ENCODE measurements at regions not wholly inside any gene's neighbourhood (a gene's known extent, or its start where the extent isn't known, plus 50 kb on each side); places are given as distances from the start of the nearest gene placed in this dataset.
A peak's percentile ranks its signal among the peaks of the same experiment; 100 is the strongest.
"Not testable (repeated sequence)": the region's sequence is repeated elsewhere in the genome, so short reads cannot be mapped to it uniquely, and the experiment has no call there.

DNA sequence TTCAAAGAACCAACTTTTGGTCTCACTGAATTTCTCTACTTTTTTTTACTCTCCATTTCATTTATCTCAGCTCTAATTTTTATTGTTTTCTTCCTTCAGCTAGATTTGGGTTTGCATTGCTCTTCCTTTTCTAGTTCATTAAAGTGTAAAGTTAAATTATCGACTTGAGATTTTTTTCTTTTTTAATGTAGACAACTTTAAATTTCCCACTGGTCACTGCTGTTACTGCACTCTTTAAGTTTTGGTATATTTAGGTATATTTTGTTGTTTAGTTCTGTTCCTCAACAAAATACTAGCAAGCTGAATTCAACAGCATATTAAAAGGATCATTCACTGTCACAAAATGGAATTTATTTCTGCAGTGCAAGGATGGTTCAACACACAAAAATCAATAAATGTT, 572.0 kb upstream of the DIAPH2 start:
- DNase-seq: no peak
- TF ChIP-seq, protein P1, sequence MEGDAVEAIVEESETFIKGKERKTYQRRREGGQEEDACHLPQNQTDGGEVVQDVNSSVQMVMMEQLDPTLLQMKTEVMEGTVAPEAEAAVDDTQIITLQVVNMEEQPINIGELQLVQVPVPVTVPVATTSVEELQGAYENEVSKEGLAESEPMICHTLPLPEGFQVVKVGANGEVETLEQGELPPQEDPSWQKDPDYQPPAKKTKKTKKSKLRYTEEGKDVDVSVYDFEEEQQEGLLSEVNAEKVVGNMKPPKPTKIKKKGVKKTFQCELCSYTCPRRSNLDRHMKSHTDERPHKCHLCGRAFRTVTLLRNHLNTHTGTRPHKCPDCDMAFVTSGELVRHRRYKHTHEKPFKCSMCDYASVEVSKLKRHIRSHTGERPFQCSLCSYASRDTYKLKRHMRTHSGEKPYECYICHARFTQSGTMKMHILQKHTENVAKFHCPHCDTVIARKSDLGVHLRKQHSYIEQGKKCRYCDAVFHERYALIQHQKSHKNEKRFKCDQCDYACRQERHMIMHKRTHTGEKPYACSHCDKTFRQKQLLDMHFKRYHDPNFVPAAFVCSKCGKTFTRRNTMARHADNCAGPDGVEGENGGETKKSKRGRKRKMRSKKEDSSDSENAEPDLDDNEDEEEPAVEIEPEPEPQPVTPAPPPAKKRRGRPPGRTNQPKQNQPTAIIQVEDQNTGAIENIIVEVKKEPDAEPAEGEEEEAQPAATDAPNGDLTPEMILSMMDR (IDR thresholded peaks at IDR 0.05): no peak
- no peaks in the 10 kb centered on the region for H3K36me3 ChIP-seq
- intact Hi-C loops (cut with DNase I): no loop called here
- ATAC-seq: no peak
- H3K4me1 ChIP-seq: no peaks in the 10 kb centered on the region
- H3K27ac ChIP-seq: no peak overlapping the region
- H3K4me3 ChIP-seq: no peak overlapping the region
- H3K27me3 ChIP-seq (ENCODE audit: low read depth): no peaks in the 10 kb centered on the region
- H3K9me3 ChIP-seq: no peaks in the 10 kb centered on the region

DNA sequence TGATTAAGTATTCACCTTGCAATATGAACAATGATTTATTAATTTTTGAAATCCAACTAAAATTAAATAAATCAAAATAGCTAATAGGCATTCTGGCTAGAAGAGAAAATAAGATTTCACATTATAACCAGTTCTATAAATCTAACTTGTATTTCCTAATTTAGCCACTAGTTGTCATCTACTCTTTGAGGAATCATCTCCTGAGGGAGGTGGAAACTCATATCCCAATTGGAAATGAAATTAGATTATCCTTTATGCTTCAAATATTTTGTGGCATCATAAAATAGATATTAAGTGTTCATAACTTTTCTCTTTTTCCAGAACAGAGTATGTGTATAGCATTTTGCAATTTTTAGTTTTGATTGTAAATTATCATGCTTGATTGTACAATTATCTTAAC, 558.5 kb upstream of the DIAPH2 start:
- H3K4me3 ChIP-seq: no peak overlapping the region
- DNase-seq (no peak), ATAC-seq (no peak)
- no peaks in the 10 kb centered on the region for H3K36me3 ChIP-seq
- TF ChIP-seq, protein P1 (IDR thresholded peaks at IDR 0.05): no peak
- H3K4me1 ChIP-seq: no peaks in the 10 kb centered on the region
- H3K9me3 ChIP-seq: no peaks in the 10 kb centered on the region
- intact Hi-C loops (cut with DNase I): no loop called here
- H3K27ac ChIP-seq: no peak overlapping the region
- H3K27me3 ChIP-seq (ENCODE audit: low read depth): no peaks in the 10 kb centered on the region

DNA sequence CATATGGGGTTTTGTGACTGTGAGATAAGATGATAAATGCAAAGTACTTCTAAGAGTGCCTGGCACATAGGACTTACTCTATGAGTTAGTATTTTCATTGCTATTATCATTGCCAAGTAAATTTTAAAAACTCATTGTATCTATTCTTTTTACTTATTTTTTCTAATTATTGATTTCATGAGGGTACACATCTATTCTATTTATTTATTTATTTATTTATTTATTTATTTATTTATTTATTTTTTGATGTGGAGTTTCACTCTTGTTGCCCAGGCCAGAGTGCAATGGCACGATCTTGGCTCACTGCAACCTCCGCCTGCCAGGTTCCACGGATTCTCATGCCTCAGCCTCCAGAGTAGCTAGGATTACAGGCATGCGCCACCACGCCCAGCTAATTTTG, 556.6 kb upstream of the DIAPH2 start:
- H3K27ac ChIP-seq; H3K4me3 ChIP-seq; intact Hi-C loops (cut with DNase I); H3K27me3 ChIP-seq (ENCODE audit: low read depth); H3K4me1 ChIP-seq; H3K9me3 ChIP-seq; DNase-seq; ATAC-seq; H3K36me3 ChIP-seq: not testable (repeated sequence)

DNA sequence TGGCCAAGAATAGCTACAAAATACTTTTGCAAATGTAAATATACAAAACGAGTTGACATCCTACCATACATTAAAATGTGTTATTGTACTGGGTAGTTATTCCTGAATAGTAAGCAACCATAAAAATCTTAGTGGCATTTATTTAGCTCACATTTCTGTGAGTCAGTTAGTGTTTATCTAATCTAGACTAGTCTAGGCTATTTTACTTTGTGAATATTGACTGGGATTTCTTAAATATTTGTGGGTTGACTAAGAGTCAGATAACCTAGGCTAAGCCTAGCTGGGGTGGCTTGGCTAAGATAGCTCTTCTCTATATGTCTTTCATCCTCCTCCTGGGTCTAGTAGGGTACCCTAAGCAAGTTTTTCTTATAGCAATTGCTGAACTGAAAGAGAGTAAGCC, 543.8 kb upstream of the DIAPH2 start:
- Histone ChIP-seq H3K4me1 (no peaks in the 10 kb centered on the region), H3K4me3 (no peak overlapping the region), H3K27ac (no peak overlapping the region), H3K9me3 (no peaks in the 10 kb centered on the region), H3K27me3 (ENCODE audit: low read depth) (no peaks in the 10 kb centered on the region), H3K36me3 (no peaks in the 10 kb centered on the region)
- intact Hi-C loops (cut with DNase I): no loop called here
- TF ChIP-seq, protein P1 (IDR thresholded peaks at IDR 0.05): no peak
- DNase-seq (no peak), ATAC-seq (no peak)

DNA sequence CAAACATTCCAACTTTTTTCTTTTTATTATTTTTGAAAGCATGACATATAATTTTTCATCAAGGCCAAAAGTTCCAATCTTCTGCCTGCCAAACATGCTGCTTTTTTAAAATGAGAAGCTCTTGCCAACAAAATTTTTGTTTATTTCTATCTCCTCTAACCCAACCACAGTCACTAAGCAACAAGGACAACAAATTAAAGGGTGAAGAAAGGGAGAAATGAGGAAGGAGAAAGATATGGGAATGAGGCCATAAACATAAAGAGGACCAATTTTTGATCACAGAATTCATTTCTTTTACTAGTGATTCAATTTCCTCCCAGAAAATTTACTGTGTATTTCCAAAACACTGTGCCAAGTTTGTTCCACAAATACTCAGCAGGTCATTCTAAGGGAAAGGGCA, 537.0 kb upstream of the DIAPH2 start:
- intact Hi-C loops (cut with DNase I): no loop called here
- Histone ChIP-seq H3K27me3 (ENCODE audit: low read depth) (no peaks in the 10 kb centered on the region), H3K27ac (peak overlapping the region; percentile 6), H3K9me3 (no peaks in the 10 kb centered on the region), H3K36me3 (no peaks in the 10 kb centered on the region), H3K4me1 (no peaks in the 10 kb centered on the region), H3K4me3 (no peak overlapping the region)
- no peak for DNase-seq
- no peak for ATAC-seq
- TF ChIP-seq, protein P1 (IDR thresholded peaks at IDR 0.05): no peak

DNA sequence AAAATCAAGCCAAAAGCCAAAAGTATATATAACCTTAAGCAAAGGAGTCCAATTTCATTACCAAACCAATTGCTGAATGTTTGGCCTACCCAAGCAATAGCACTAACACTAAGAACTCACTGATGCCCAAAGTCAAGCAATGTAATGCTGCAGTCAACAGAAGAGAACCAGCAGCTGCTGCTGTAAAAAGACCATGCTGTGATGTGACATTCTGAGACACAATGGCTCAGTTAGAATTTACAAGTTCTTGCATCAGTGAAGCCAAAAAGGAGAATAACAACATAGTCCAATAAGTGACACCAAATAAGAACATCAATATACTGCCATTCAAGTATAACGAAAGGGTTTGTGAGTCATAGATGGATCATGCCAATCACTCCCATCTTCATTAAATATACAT, 514.0 kb upstream of the DIAPH2 start:
- ATAC-seq: no peak
- intact Hi-C loops (cut with DNase I): no loop called here
- Histone ChIP-seq H3K4me3 (no peak overlapping the region), H3K9me3 (no peaks in the 10 kb centered on the region), H3K27me3 (ENCODE audit: low read depth) (no peaks in the 10 kb centered on the region), H3K27ac (no peak overlapping the region), H3K36me3 (no peaks in the 10 kb centered on the region), H3K4me1 (no peaks in the 10 kb centered on the region)
- DNase-seq: no peak
- TF ChIP-seq, protein P1 (IDR thresholded peaks at IDR 0.05): no peak
